ENCODE measurements at regions not wholly inside any gene's neighbourhood (a gene's known extent, or its start where the extent isn't known, plus 50 kb on each side); places are given as distances from the start of the nearest gene placed in this dataset.

DNA sequence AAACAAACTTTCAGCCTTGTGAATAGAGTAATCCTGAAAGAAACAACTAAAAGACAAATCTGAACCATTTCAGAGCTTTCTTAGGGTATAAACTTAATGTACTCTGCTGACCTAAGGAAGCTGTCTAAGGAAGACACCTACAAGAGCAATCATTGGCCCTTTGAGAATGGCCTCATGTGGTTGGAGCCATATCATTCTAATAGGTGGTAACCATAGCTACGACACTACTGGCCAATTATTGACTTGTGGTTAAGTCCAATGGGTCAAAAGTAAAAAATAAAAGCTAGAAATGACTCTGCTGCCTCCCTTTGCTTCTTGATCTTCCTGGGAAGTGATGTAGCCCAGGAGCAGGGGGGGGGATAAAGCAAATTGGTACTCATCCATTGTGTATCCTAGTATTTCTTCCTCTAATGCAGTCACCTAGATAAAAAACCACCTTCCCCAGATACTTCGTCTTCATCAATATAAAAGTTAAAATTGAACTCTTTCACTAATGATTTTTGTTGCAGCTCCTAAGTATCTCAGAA, 547.0 kb downstream of the ARAP2 start:
- H3K14ac ChIP-seq (ENCODE audit: insufficient read length), result no peak overlapping the region
- H3K79me1 ChIP-seq (ENCODE audit: low read depth, low read length), result no peaks in the 10 kb centered on the region
- peaks cover 0 to 2% of the 10 kb centered on the region in 2 experiments; a peak in 1 of 4 replicates for H3K9me3 ChIP-seq (ENCODE audit: insufficient read depth in 2 of 2, low read depth in 1 of 2, low read length in 1 of 2)
- no peak overlapping the region for H2BK15ac ChIP-seq (ENCODE audit: low read length)
- H3K27me3 ChIP-seq (replicated peaks in 1 of 4; ENCODE audit: control insufficient read depth in 3 of 4, extremely low read depth in 1 of 4, insufficient read depth in 3 of 4, low read length in 3 of 4), result no peaks in the 10 kb centered on the region
- H3K23ac ChIP-seq (ENCODE audit: insufficient read length), result no peak overlapping the region
- H4K91ac ChIP-seq (replicated peaks; ENCODE audit: insufficient read length, low read length), result no peak overlapping the region
- no peak overlapping the region for H4K5ac ChIP-seq (ENCODE audit: insufficient read length, low read depth, low read length)
- H3K27ac ChIP-seq (ENCODE audit: low read depth, low read length), result no peak overlapping the region
- no peak for DNase-seq (ENCODE audit: low read depth in 1 of 2, low spot score in 2 of 2)
- H3K4ac ChIP-seq (replicated peaks; ENCODE audit: insufficient read length, low read depth, low read length), result no peak overlapping the region
- no peaks in the 10 kb centered on the region for H3K36me3 ChIP-seq (ENCODE audit: control insufficient read depth in 2 of 4, insufficient read depth in 4 of 4, low read length in 3 of 4)
- H3K4me1 ChIP-seq (replicated peaks in 1 of 4; ENCODE audit: control insufficient read depth in 3 of 4, insufficient read depth in 4 of 4, low read length in 3 of 4), result no peaks in the 10 kb centered on the region
- H4K20me1 ChIP-seq (replicated peaks in 1 of 2; ENCODE audit: control insufficient read depth in 1 of 2, insufficient read depth in 2 of 2, low read length in 2 of 2), result no peaks in the 10 kb centered on the region
- 95% methylated on average over 2 of the region's 2 CpGs; no CpG with 5 or more reads in 1 of the 2 experiments for WGBS, 2 experiments (ENCODE audit: extremely low coverage in 1 of 2, insufficient coverage in 1 of 2, insufficient read length in 1 of 2, insufficient replicate concordance in 2 of 2, low coverage in 1 of 2, low lambda C conversion rate in 2 of 2, missing lambda C conversion rate in 1 of 2)
- no peak overlapping the region for H3K18ac ChIP-seq (ENCODE audit: extremely low read depth, low read length)
- H3K56ac ChIP-seq (replicated peaks; ENCODE audit: insufficient read length, low read depth, low read length), result no peak overlapping the region
- no peaks in the 10 kb centered on the region for H3K23me2 ChIP-seq (ENCODE audit: low read depth, low read length)
- H2AFZ ChIP-seq (ENCODE audit: low read length), result no peak overlapping the region
- ChIA-PET CTCF (ENCODE audit: partially characterized antibody) (interaction anchor here (0.7 kb wide), 1 partner anchor 703 kb away, joined by 3 read pairs; no protein-coding TSS in a partner anchor), POLR2A (ENCODE audit: partially characterized antibody) (no interaction called here)
- no peak overlapping the region for H4K8ac ChIP-seq (ENCODE audit: extremely low read depth, insufficient read depth, low read length)
- H3K4me3 ChIP-seq (ENCODE audit: extremely low read depth in 1 of 4, insufficient read depth in 2 of 4, low read depth in 3 of 4, low read length in 4 of 4), result no peak overlapping the region
- H3K9ac ChIP-seq (replicated peaks in 1 of 4; ENCODE audit: extremely low read depth in 1 of 4, low read depth in 3 of 4, low read length in 3 of 4), result no peak overlapping the region
- H2BK12ac ChIP-seq (ENCODE audit: low read depth, low read length), result no peak overlapping the region
- H3K4me2 ChIP-seq (ENCODE audit: insufficient read depth in 1 of 2, low read depth in 2 of 2, low read length in 2 of 2), result no peak overlapping the region
- no peak overlapping the region for H2AK5ac ChIP-seq (ENCODE audit: low read depth, low read length)
- no peak overlapping the region for H2BK120ac ChIP-seq (replicated peaks; ENCODE audit: low read depth, low read length)
- FAIRE-seq, result no peak
- no peak for TF ChIP-seq HDAC6 (IDR thresholded peaks at IDR 0.05; ENCODE audit: low read depth, low read length)
- TF ChIP-seq EZH2 (IDR thresholded peaks at IDR 0.05; ENCODE audit: low read depth, low read length, severe bottlenecking), result no peak
- no peak for TF ChIP-seq POU5F1 (IDR thresholded peaks at IDR 0.05; ENCODE audit: low read depth, low read length)
- TF ChIP-seq SIN3A (conservative IDR thresholded peaks at IDR 0.05 in 1 of 2, IDR thresholded peaks at IDR 0.05 in 1 of 2; ENCODE audit: low read depth in 1 of 2, low read length in 2 of 2), result no peak
- no peak for TF ChIP-seq KDM4A (IDR thresholded peaks at IDR 0.05; ENCODE audit: low read depth, low read length, severe bottlenecking)
- TF ChIP-seq, protein P1, sequence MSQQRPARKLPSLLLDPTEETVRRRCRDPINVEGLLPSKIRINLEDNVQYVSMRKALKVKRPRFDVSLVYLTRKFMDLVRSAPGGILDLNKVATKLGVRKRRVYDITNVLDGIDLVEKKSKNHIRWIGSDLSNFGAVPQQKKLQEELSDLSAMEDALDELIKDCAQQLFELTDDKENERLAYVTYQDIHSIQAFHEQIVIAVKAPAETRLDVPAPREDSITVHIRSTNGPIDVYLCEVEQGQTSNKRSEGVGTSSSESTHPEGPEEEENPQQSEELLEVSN (IDR thresholded peaks at IDR 0.05), result no peak
- no peak for TF ChIP-seq KDM1A (IDR thresholded peaks at IDR 0.05; ENCODE audit: borderline replicate concordance, low read length)
- no peak for TF ChIP-seq CBX8 (IDR thresholded peaks at IDR 0.05; ENCODE audit: borderline replicate concordance, low read depth, low read length)
- H2BK20ac ChIP-seq (ENCODE audit: low read length), result no peak overlapping the region
- no peaks in the 10 kb centered on the region for H3K79me2 ChIP-seq (ENCODE audit: control insufficient read depth in 1 of 2, insufficient read depth in 2 of 2, low read length in 2 of 2)
- no peak overlapping the region for H2BK5ac ChIP-seq (ENCODE audit: low read depth, low read length)
